ENCODE measurements at regions not wholly inside any gene's neighbourhood (a gene's known extent, or its start where the extent isn't known, plus 50 kb on each side); places are given as distances from the start of the nearest gene placed in this dataset.

- TF ChIP-seq, protein P1, sequence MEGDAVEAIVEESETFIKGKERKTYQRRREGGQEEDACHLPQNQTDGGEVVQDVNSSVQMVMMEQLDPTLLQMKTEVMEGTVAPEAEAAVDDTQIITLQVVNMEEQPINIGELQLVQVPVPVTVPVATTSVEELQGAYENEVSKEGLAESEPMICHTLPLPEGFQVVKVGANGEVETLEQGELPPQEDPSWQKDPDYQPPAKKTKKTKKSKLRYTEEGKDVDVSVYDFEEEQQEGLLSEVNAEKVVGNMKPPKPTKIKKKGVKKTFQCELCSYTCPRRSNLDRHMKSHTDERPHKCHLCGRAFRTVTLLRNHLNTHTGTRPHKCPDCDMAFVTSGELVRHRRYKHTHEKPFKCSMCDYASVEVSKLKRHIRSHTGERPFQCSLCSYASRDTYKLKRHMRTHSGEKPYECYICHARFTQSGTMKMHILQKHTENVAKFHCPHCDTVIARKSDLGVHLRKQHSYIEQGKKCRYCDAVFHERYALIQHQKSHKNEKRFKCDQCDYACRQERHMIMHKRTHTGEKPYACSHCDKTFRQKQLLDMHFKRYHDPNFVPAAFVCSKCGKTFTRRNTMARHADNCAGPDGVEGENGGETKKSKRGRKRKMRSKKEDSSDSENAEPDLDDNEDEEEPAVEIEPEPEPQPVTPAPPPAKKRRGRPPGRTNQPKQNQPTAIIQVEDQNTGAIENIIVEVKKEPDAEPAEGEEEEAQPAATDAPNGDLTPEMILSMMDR (IDR thresholded peaks at IDR 0.05 in 8 of 11, conservative IDR thresholded peaks at IDR 0.05 in 3 of 11) = no peak
- no peak for TF ChIP-seq POLR2A (IDR thresholded peaks at IDR 0.05)
- TF ChIP-seq POLR2AphosphoS5 (IDR thresholded peaks at IDR 0.05) = no peak
- intact Hi-C loops (cut with DNase I; ENCODE audit: low total_unique reads) = no loop called here
- Histone ChIP-seq H3K9me3 (peaks cover 0 to 7% (median 2%) of the 10 kb centered on the region in 8 donors), H3K27me3 (replicated peaks in 1 of 7) (peaks cover 0 to 16% (median 0%) of the 10 kb centered on the region in 7 donors), H3K4me1 (no peaks in the 10 kb centered on the region), H3K4me3 (no peak overlapping the region), H3K27ac (no peak overlapping the region), H3K36me3 (no peaks in the 10 kb centered on the region)
- DNase-seq = no peak
Measured at GRCh38 chrX:66402165-66402564, 236.7 kb downstream of the EDA2R start.

DNA sequence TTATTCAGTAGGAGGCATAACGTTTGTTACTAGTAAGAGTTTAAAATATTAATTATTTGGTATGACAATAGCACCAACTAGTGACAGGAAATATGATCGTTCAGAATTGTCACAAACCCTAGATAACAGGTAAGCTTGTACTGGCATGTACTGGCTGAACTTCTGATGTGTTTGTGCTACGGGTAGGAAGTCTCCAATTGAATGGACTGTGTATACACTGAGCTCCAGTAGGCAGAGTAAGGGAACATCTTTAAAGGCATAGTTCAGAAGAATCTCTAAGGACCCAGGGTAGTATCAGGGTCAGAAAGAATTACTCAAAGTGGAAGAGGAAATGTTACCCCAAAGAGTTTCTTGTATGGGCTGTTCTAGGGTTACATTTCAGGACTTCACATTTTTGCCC lies 230.4 kb downstream of the EDA2R start:
- Histone ChIP-seq H3K4me3 (no peak overlapping the region), H3K27ac (no peak overlapping the region), H3K4me1 (no peaks in the 10 kb centered on the region), H3K9me3 (no peaks in the 10 kb centered on the region), H3K36me3 (no peaks in the 10 kb centered on the region), H3K27me3 (replicated peaks in 1 of 7) (peaks cover 0 to 17% (median 0%) of the 10 kb centered on the region in 7 donors)
- intact Hi-C loops (cut with DNase I; ENCODE audit: low total_unique reads) = no loop called here
- 16 to 37% (median 30%) methylated on average over 3 of the region's 3 CpGs for WGBS, 5 donors
- TF ChIP-seq, protein P1 (IDR thresholded peaks at IDR 0.05 in 8 of 11, conservative IDR thresholded peaks at IDR 0.05 in 3 of 11) = no peak
- TF ChIP-seq POLR2AphosphoS5 (IDR thresholded peaks at IDR 0.05) = no peak
- no peak for TF ChIP-seq POLR2A (IDR thresholded peaks at IDR 0.05)
- no peak for DNase-seq

DNA sequence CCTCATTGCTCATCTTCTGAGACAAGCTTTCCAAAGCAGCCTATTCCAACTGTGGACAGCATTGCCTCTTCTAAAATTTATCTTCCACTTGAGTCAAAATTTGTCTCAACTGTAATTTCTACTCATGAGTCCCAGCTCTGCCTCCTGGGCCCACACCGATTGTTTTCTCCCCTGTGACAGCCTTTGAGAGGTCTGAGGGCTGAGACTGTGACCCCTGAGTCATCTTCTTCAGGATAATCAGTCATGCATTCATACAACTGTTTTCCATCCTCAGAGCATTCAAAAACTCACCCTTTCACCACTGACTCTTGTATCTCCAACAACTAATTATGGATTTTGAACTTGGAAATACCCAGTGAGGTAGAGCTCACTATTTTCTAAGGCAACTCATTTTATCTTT lies 228.1 kb downstream of the EDA2R start:
- WGBS, 5 donors = 38 to 90% (median 63%) methylated on average over 1 of the region's 1 CpG
- intact Hi-C loops (cut with DNase I; ENCODE audit: low total_unique reads) = no loop called here
- no peaks in the 10 kb centered on the region for H3K4me1 ChIP-seq
- peaks cover 0 to 3% (median 0%) of the 10 kb centered on the region in 7 donors for H3K27me3 ChIP-seq (replicated peaks in 1 of 7)
- no peak overlapping the region for H3K4me3 ChIP-seq
- H3K36me3 ChIP-seq = no peaks in the 10 kb centered on the region
- no peak overlapping the region for H3K27ac ChIP-seq
- TF ChIP-seq POLR2AphosphoS5 (IDR thresholded peaks at IDR 0.05) (no peak), POLR2A (IDR thresholded peaks at IDR 0.05) (no peak)
- TF ChIP-seq, protein P1 (IDR thresholded peaks at IDR 0.05 in 8 of 11, conservative IDR thresholded peaks at IDR 0.05 in 3 of 11) = no peak
- no peaks in the 10 kb centered on the region for H3K9me3 ChIP-seq
- DNase-seq = no peak
